GM18951 (cell line): ENCODE measurements at regions not wholly inside any gene's neighbourhood (a gene's known extent, or its start where the extent isn't known, plus 50 kb on each side); places are given as distances from the start of the nearest gene placed in this dataset.

Experiments used
- POLR2A ChIP-seq: IDR thresholded peaks from 4 replicates; pipeline ENCODE4 v1.6.1; 2011; ENCODE audit warnings: mild to moderate bottlenecking; ENCODE audit not compliant: insufficient read length, insufficient read depth; ENCODE audit errors: extremely low read depth
- in situ Hi-C: fragments of 300-500 bp; cut with MboI; formaldehyde crosslinking; loops from one replicate; pipeline ENCODE4 v1.12.0; 2022; ENCODE audit warnings: low sequenced_read_pairs, mixed read lengths, inconsistent platforms; ENCODE audit not compliant: unreplicated experiment

DNA sequence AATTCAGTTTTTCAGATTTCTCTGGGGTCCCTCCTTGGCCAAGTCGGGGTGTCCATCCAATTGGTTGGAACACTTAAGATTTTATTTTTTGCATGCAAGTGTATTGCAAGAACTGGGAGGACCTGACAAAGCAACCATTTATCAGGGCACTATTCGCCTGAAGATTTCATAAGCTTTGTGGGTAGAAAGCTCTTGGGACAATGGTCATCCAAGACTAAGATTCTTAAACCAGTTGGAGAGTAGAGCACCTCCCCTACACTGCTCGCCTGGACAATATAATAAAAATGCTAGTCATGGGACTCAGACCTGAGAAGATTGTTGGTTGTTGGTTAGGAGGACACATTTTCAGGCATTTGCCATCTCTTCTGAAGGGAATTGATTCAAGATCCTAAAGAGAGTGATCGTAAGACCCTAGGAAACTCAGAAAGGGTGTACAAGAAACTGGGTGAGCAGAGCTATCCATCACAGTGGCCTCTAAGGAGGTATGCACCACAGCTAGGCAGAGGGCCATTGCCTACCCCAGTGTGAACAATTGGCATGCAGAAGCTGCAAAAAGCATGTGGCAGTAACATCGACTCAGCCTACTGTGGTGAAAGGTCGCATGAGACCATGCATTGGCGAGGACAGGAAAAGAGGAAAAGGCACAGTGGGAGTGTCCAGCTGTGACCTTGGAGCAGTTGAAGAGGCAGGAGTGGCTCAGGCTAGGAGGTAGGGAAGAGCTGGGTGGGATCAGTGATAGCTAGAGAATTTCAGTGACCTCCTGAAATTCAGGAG lies 1235.3 kb upstream of the AUTS2 start:
- no peak for TF ChIP-seq POLR2A
- in situ Hi-C loops: no loop called here

DNA sequence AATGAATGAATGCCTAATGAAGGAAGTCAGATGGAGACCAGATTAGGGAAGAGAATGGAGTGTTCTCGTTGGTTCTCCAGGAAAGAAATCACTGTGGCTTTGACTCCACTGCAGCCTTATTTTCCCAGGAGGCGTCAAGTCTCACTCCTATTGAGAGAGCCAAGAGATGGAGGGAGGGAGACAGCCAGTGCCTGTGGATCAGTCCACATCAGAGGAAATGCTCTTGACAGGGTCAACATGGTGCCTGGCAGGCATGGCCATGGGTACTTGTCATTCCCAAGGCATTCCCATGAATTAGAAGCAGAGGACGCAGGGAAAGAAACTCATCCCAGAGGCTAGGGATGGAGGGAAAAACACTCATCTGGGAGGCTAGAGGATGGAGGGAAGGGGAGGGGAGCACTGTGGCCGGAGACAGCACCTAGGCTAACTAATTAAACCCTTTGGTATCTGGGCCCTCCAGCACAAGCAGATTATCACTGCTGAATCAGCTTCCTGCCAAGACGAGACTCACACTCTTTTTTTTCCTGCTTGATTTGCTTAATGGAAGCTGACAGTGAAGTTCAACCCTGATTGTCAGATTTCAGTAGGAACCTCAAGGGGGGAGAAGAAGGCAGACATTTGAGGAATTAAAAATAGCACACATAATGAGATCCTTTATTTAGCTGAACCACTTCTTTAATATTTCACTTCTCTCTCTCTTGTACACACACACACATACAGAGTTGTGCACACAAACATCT lies 1233.2 kb upstream of the AUTS2 start:
- TF ChIP-seq POLR2A: no peak
- in situ Hi-C loops: no loop called here

DNA sequence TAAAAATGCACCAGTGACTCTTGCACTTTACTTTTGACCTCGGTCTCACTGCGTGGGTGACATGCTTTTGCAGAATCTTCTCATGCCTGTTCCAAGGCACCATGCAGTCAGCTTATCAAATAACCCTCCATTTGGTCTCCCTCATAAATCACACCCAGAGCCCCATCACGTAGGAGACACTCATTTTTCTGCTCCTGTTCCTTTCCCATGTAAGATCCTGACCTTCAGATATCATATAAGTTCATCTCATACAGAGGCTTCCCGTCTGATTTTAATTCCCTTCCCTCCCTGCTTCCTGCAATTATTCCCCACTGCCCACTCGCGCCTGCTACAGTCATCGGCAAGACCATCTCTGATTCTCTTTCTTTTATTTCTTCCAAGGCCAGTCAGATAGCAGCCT lies 1226.3 kb upstream of the AUTS2 start:
- TF ChIP-seq POLR2A: no peak
- in situ Hi-C loops: no loop called here

DNA sequence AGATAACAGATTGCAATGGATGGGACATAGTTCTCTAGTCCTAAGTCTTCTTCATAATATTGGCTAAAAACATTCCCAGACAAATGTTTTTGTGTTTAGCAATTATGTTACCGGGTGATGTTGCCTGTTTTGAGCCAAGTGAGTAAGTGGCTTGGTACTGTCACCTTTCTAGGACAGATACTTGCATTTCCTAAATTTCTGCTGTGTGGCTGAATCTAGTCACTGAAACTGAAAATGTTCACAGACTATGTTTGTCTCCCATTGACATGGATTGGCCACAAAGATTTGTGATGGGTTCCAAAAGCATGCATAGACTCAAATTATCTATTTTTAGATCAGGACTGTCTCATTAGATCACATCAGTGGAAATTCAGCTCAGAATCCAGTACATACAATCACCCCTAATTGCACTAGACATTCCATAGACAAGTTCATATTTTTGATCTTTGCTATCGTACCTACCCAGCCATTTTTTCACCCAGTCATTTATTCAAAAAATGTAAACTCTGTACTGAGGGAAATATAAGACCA lies 1222.1 kb upstream of the AUTS2 start:
- TF ChIP-seq POLR2A: no peak
- in situ Hi-C loops: no loop called here

DNA sequence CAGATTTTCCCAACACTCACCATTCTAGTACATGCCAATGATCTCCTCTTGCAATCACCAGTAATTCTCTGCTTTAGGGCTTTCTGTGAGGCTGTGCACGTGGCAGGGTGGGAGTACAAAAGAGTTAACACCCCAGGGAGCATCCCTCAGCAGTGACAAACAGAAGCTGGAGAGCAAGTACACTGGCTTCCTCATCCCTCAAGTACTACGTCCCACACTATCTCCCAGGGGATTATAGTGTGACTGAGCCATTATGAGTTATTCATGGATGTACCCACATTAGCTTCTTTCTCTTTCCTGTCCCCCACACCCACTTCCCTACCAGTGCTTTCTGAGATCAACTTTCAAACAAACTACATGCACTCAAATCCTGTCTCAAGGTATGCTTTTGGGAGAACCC lies 1216.5 kb upstream of the AUTS2 start:
- in situ Hi-C loops: no loop called here
- TF ChIP-seq POLR2A: no peak

DNA sequence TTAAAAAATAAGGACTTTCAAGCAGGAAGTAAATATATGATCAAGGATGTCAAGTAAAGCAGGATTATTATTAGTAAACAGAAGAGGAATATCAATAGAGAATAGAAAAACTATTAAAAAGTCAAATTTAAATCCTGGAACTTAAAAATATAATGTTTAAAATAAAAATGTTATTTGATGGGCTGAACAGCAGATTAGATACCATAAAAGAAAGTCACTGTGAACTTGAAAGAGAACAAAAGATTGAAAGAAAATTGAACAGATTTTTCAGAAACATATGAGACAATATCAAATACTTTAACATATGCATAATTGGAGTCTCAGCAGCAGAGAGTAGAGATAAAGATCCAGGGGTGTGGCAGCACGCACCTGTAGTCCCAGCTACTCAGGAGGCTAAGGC lies 1213.7 kb upstream of the AUTS2 start:
- in situ Hi-C loops: no loop called here
- no peak for TF ChIP-seq POLR2A

DNA sequence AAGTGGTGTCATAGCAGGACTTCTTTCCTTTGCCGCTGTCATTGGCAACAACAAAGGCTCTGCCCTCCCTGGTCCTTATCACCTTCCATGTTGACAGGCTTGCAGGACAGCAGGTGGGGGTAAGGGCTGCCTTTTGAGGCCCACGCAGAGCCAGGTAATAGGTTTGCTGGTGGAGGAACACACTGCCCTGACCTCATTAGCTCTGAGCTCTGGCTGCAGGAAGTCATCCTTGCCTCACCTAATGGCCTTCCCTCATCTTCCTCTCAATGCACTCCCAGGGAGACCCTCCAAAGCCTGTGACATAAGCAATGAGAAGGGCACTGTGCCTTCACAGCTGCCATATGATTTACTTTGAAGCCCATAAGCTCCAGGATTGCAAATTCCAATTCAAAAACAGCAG lies 1205.2 kb upstream of the AUTS2 start:
- in situ Hi-C loops: no loop called here
- TF ChIP-seq POLR2A: no peak

DNA sequence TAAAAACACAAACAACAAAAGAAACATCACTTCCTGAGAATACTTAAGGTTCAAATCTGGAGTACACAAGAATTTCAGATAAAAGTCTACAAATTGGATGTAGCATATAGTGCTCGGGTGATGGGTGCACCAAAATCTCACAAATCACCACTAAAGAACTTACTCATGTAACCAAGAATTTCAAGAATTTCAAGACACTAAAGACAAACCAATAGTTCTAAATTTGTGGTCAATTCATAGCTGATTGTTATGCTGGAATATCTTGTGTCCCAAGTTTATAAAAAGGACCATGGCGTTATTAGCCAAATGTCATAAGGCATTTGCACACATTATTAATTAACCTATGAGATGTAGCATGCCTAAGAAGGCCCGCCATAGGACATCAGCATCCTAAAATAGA lies 1204.1 kb upstream of the AUTS2 start:
- TF ChIP-seq POLR2A: no peak
- in situ Hi-C loops: no loop called here

DNA sequence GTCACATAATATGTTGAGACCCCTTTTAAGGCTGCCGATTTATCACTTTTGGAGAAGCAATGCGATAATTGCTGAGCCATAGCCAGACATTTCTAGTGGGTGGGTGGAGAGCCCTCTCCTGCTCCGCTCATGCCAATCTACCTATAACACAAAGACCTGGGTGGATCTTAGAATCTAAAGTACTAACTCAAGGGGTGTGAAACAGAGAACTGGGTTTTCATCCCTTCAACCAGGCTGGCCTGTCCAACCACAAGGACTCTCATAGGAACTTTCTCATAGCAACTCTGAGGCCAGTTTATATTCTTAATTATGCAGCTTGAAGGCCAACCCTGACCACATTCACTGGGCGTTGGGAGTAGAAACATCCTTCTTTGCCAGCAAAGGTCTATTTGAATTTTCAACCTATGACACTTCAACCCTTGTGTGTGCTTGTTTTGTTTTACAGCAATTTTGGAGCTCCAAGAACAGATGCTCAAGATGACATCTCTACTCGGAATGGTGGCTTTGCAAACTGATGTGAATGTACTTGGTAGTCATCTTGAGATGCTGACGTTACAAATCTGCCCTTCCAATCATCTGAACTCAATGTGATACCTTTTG lies 1198.2 kb upstream of the AUTS2 start:
- TF ChIP-seq POLR2A: no peak
- in situ Hi-C loops: no loop called here

DNA sequence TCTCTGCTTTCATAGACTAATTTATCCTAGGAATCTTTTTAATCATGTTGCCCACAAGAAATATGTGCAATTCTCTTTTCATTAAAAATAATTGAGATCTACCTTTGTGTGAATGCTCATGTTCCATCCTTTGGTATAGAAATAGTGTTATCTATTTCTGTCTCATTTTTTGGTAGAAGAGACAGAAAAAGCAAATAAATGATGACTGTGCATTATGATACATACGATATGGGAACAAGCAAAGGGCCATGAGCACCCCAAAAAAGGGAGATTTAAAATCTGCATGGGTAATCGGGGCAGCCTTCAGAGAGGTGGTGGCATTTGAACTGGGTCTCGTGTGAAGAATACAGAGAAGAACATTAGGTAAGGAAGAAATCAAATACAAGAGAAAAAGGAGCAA lies 1197.5 kb upstream of the AUTS2 start:
- in situ Hi-C loops: no loop called here
- TF ChIP-seq POLR2A: no peak

DNA sequence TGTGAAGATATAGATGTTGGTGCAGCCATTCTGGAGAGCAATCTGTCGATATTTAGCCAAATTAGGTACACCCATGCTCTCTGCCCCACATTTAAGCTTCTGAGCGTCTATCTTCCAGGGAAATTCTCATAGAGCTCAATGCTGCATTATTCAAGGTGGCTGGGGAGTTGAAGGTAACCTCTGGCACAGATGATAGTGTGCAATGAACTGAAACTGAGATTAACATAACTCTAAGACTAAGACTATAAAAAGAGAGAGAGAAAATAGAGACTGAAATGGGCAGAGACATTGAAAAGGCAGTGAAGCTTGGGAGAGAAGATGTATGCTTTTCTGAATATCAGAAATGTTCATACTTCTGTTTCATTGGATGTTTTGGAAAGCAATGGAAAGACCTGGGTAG lies 1197.0 kb upstream of the AUTS2 start:
- in situ Hi-C loops: no loop called here
- TF ChIP-seq POLR2A: no peak

DNA sequence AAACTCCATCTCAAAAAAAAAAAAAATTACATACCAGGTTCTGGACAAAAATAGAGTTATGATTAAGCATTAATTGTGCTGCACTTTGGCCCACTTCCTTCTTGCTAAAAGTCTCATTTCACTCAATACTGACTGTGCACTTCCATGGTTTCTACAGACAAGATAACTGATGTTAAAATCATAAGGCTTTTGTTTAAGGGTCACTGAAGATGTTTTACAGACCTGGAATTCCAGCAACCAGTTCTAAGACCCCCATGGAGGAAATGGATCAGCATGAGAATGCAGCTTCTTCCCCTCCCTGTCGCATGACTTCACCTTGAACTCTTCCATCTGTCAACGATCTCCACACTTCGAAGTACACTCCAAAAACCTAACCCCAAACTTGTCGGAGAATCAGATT lies 1191.8 kb upstream of the AUTS2 start:
- in situ Hi-C loops: no loop called here

DNA sequence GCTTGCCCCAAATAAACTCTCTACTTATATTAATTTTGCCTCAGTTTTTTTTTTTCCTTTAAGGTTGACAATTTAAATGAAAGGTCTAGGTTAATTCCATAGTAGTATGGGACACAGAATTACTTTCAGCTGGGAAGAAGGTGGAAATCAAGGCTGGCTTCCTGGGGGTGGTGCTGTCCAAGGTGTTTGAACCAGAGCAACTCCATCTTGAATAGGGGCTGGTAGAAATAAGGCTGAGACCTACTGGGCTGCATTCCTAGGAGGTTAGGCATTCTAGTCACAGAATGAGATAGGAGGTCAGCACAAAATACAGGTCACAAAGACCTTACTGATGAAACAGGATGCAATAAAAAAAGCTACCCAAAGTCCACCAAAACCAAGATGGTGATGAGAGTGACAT lies 1190.8 kb upstream of the AUTS2 start:
- in situ Hi-C loops: no loop called here
- no peak for TF ChIP-seq POLR2A

More for the DNA sequence above, 1191.8 kb upstream of the AUTS2 start:
- no peak for TF ChIP-seq POLR2A
